NT2/D1 (cell line): ENCODE measurements at regions not wholly inside any gene's neighbourhood (a gene's known extent, or its start where the extent isn't known, plus 50 kb on each side); places are given as distances from the start of the nearest gene placed in this dataset.

Source experiments
- DNase-seq: peaks from one replicate; pipeline ENCODE4 v3.0.0-alpha.2; 2011; ENCODE audit warnings: low read depth, low spot score
- H3K27me3 ChIP-seq: 2 replicates; pipeline ENCODE4 v1.6.0; 2011; ENCODE audit warnings: mild to moderate bottlenecking; ENCODE audit not compliant: insufficient read length, insufficient read depth
- H3K36me3 ChIP-seq: 2 replicates; pipeline ENCODE4 v1.6.1; 2011; ENCODE audit warnings: mild to moderate bottlenecking, low read length, mixed read lengths; ENCODE audit not compliant: insufficient read depth, insufficient read length
- H3K4me1 ChIP-seq: 2 replicates; pipeline ENCODE4 v1.5.1; 2011; ENCODE audit not compliant: insufficient read depth, insufficient read length
- H3K4me3 ChIP-seq: 2 replicates; pipeline ENCODE4 v1.5.1; 2011; ENCODE audit warnings: low read depth; ENCODE audit not compliant: insufficient read length
- H3K9ac ChIP-seq: 2 replicates; pipeline ENCODE4 v1.6.0; 2011; ENCODE audit warnings: low read depth; ENCODE audit not compliant: insufficient read length
- H3K9me3 ChIP-seq: 2 replicates; pipeline ENCODE4 v1.5.1; 2011; ENCODE audit warnings: mild to moderate bottlenecking, low read length; ENCODE audit not compliant: insufficient read depth
- SUZ12 ChIP-seq: IDR thresholded peaks from 2 replicates; pipeline ENCODE4 v1.6.1; 2011; ENCODE audit not compliant: insufficient read length, insufficient read depth; ENCODE audit errors: extremely low read depth
- YY1 ChIP-seq: IDR thresholded peaks from 2 replicates; pipeline ENCODE4 v1.6.1; 2011; ENCODE audit not compliant: insufficient read length, insufficient read depth
- ZNF274 ChIP-seq: IDR thresholded peaks from 2 replicates; pipeline ENCODE4 v1.6.1; 2011; ENCODE audit warnings: mild to moderate bottlenecking, low read depth, low read length

DNA sequence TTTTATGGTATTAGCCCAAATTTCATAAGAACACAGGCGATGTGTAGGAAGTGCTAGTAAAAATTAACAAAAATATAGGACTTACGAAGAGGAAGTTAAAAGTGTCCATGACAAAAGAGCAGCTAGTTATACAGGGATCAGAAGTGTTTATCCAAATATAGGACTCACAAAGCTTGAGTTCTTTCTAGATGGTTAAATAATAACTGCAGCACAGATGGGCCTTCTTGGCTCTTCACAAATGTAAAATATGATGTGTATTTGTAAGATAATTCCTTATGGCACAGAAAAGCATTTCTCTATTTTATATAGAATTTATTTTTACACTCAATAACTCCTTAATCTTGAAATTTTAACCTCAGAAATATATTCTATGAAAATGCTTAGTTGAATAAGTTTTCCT is 100.9 kb upstream of the SPHKAP start:
- Histone ChIP-seq H3K4me3 (no peak overlapping the region), H3K9ac (no peak overlapping the region), H3K36me3 (no peaks in the 10 kb centered on the region), H3K27me3 (no peaks in the 10 kb centered on the region), H3K4me1 (no peaks in the 10 kb centered on the region), H3K9me3 (no peaks in the 10 kb centered on the region)
- no peak for DNase-seq
- TF ChIP-seq YY1 (no peak), ZNF274 (no peak), SUZ12 (no peak)

DNA sequence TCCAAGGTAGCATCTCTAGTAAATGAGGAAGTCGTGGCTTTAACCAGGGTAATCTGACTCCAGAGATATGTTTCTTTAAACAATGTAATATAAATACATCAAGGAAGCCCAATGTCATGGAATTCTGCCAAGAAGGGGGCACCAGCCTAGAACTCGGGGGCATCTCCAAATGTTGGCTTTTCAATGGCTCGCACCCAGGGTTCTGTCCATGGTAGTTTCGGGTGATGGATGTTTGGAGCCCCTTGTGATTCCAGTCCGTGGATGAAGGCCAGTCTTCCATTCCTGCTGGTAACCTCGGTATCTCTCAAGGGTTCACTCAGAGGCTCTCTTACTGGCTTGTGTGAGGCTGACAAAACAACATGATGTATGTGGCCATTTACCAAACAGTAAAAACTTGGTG is 91.7 kb upstream of the SPHKAP start:
- Histone ChIP-seq H3K4me3 (no peak overlapping the region), H3K27me3 (no peaks in the 10 kb centered on the region), H3K9me3 (no peaks in the 10 kb centered on the region), H3K4me1 (no peaks in the 10 kb centered on the region), H3K9ac (no peak overlapping the region), H3K36me3 (no peaks in the 10 kb centered on the region)
- no peak for DNase-seq
- TF ChIP-seq ZNF274 = no peak
- no peak for TF ChIP-seq YY1
- no peak for TF ChIP-seq SUZ12

DNA sequence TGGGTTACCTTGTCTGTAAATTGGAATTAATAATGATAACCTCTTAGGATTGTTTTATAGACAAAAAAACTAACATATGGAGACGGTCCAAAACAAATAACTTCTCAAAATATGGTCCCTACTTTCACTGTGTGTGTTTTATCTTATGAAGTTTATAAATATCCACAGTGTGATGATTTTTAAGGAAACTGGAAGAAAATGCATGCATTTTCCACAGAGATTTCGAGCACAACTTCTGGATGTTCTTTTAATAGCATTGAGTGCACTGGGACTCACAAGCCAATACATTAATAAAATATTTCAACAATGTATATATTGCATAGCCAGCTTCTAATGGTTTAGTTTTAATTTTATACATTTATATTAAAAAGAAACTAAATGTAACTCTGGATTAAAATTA is 87.9 kb upstream of the SPHKAP start:
- Histone ChIP-seq H3K36me3 (no peaks in the 10 kb centered on the region), H3K9me3 (no peaks in the 10 kb centered on the region), H3K9ac (no peak overlapping the region), H3K4me3 (no peak overlapping the region), H3K4me1 (no peaks in the 10 kb centered on the region), H3K27me3 (no peaks in the 10 kb centered on the region)
- no peak for DNase-seq
- TF ChIP-seq SUZ12 = no peak
- no peak for TF ChIP-seq YY1
- no peak for TF ChIP-seq ZNF274

DNA sequence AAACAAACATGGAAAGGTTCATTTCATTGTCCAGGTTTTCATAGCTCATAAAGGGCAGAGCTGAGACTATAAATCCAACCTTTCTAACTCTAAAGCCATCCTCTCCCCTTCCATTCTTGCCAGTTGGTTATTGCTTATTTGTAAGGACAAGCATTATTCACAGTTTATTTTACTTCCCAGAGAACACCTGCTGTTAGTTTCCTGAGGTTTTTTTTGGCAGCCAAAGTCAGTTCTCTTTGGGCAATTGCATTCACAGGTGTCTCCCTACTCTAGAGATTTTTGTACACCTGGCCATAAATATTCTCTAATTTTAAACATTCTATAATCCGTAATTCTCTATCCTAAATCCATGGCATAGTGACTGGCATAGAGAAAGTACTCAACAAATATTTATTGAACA is 87.3 kb upstream of the SPHKAP start:
- Histone ChIP-seq H3K4me3 (no peak overlapping the region), H3K4me1 (no peaks in the 10 kb centered on the region), H3K9me3 (no peaks in the 10 kb centered on the region), H3K9ac (no peak overlapping the region), H3K27me3 (no peaks in the 10 kb centered on the region), H3K36me3 (no peaks in the 10 kb centered on the region)
- TF ChIP-seq ZNF274 (no peak), SUZ12 (no peak), YY1 (no peak)
- no peak for DNase-seq

DNA sequence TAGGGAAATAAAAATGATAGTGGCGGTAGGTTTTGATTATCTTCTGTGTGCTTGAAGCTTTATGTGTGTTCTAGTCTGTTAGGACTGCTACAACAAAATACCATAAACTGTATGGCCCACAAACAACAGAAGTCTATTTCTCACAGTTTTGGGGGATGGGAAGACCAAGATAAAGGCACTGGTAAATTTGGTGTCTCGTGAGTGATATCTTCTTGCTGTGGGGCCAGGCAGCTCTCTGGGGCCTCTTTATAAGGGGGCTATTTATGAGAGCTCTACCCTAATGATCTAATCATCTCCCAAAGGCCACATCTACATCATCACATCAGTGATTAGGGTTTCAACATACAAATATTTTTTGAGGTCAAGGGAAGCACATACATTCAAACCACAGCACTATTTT is 86.8 kb upstream of the SPHKAP start:
- Histone ChIP-seq H3K9me3 (no peaks in the 10 kb centered on the region), H3K9ac (no peak overlapping the region), H3K4me1 (no peaks in the 10 kb centered on the region), H3K4me3 (no peak overlapping the region), H3K27me3 (no peaks in the 10 kb centered on the region), H3K36me3 (no peaks in the 10 kb centered on the region)
- no peak for DNase-seq
- TF ChIP-seq SUZ12 (no peak), ZNF274 (no peak), YY1 (no peak)

DNA sequence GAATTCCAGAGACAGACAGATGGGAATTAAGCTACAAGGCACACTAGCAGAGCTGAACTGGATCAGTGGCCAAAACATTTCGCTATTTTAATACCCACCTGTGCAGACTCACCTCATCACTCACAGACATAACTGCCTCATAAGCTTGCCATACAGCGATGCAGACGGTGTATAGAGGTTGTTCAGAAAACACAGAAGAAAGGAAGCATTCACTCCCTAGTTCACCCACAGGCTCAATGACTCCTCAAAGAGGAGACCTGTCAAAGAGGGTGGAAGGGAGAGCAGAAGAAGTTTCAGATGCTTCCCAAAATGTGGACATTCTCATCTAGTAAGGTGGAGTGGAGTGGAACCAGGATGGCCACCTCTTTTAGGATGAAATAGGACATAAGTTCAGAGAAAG is 81.7 kb upstream of the SPHKAP start:
- TF ChIP-seq ZNF274 (no peak), SUZ12 (no peak), YY1 (no peak)
- DNase-seq = no peak

DNA sequence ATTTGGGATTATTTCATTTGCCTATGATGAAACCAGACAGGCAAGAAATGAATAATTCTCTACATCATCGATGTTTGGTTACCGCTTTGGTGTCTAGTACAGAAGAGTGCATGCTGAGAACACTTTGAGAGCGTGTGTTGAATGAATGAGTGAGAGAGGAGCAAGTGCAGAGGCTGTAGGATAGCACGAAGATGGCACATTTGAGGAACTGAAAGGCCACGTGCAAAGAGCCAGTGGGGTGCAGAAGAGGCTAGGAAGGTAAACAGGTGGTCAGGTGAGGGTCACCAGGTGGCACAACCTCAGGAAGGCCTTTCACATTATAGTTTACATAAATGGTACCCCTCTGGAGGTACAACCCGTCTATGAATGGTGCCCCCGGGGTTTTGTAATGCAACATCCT is 80.1 kb upstream of the SPHKAP start:
- Histone ChIP-seq H3K4me3 (no peak overlapping the region), H3K36me3 (no peaks in the 10 kb centered on the region), H3K9ac (no peak overlapping the region), H3K4me1 (no peaks in the 10 kb centered on the region), H3K9me3 (no peaks in the 10 kb centered on the region), H3K27me3 (no peaks in the 10 kb centered on the region)
- TF ChIP-seq YY1 = no peak
- no peak for TF ChIP-seq ZNF274
- TF ChIP-seq SUZ12 = no peak
- DNase-seq = no peak

More for the DNA sequence above, 81.7 kb upstream of the SPHKAP start:
- no peaks in the 10 kb centered on the region for H3K9me3 ChIP-seq
- H3K27me3 ChIP-seq = no peaks in the 10 kb centered on the region
- no peak overlapping the region for H3K4me3 ChIP-seq
- no peak overlapping the region for H3K9ac ChIP-seq
- no peaks in the 10 kb centered on the region for H3K36me3 ChIP-seq
- H3K4me1 ChIP-seq = no peaks in the 10 kb centered on the region

DNA sequence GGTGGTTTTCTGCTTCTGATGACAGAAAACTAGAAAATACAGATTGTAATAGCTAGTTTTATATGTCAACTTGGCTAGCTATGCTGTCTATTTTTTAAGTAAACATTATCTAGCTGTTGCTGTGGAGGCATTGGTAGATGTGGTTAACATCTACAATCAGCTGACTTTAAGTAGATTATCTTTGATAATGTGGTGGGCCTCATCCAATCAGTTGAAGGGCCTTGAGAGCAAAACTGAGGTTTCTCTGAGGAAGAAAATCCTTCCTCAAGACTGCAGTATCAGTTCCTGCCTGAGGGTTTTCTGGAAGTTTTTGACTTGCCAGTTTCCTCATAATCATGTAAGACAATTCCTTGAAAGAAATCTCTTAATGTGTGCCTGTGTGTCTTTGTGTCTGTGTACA is 75.9 kb upstream of the SPHKAP start:
- Histone ChIP-seq H3K27me3 (no peaks in the 10 kb centered on the region), H3K4me1 (no peaks in the 10 kb centered on the region)

More for the DNA sequence above, 75.9 kb upstream of the SPHKAP start:
- Histone ChIP-seq H3K36me3 (no peaks in the 10 kb centered on the region), H3K4me3 (no peak overlapping the region), H3K9me3 (no peaks in the 10 kb centered on the region), H3K9ac (no peak overlapping the region)
- no peak for DNase-seq
- TF ChIP-seq YY1 = no peak
- TF ChIP-seq SUZ12 = no peak
- TF ChIP-seq ZNF274 = no peak
